Natural killer cell (primary cell): ENCODE measurements at regions not wholly inside any gene's neighbourhood (a gene's known extent, or its start where the extent isn't known, plus 50 kb on each side); places are given as distances from the start of the nearest gene placed in this dataset.

Source experiments
- ATAC-seq, 3 donors: fragments of 150-1000 bp in 2 of 3; fragments of 200-7000 bp in 1 of 3; cut with Tn5 transposase; 1 replicate in 1 of 3; 2 replicates in 2 of 3; pipeline ENCODE4 v1.10.0; 2021; ENCODE audit warnings: mild to moderate bottlenecking in 2 of 3, moderate library complexity in 2 of 3
- DNase-seq, 2 donors: peaks; one replicate each; pipeline versions ENCODE4 v3.0.0 to v3.0.0-alpha.2; 2013 to 2021; ENCODE audit warnings: mixed read lengths in 1 of 2
- H3K27ac ChIP-seq: one replicate; pipeline ENCODE4 v1.5.1; 2013; ENCODE audit warnings: mild to moderate bottlenecking, low read length
- H3K27me3 ChIP-seq: one replicate; pipeline ENCODE4 v1.6.1; 2013; ENCODE audit warnings: low read length; ENCODE audit not compliant: control insufficient read depth, insufficient read depth
- H3K36me3 ChIP-seq: one replicate; pipeline ENCODE4 v1.6.1; 2013; ENCODE audit warnings: low read length; ENCODE audit not compliant: control insufficient read depth, insufficient read depth
- H3K4me1 ChIP-seq: one replicate; pipeline ENCODE4 v1.6.1; 2013; ENCODE audit warnings: low read length; ENCODE audit not compliant: control insufficient read depth, insufficient read depth
- H3K4me3 ChIP-seq: one replicate; pipeline ENCODE4 v1.5.1; 2013; ENCODE audit warnings: low read length
- H3K9me3 ChIP-seq: one replicate; pipeline ENCODE4 v1.6.1; 2013; ENCODE audit warnings: low read length; ENCODE audit not compliant: control insufficient read depth, insufficient read depth
- H3K27ac Mint-ChIP-seq, 2 donors: one replicate each; pipeline ENCODE4 v1.8.0; 2022; ENCODE audit warnings: mild to moderate bottlenecking in 2 of 2, mixed read lengths in 2 of 2, moderate library complexity in 1 of 2
- H3K27me3 Mint-ChIP-seq, 2 donors: one replicate each; pipeline ENCODE4 v1.8.0; 2022; ENCODE audit warnings: low read depth in 2 of 2, mixed read lengths in 2 of 2
- H3K36me3 Mint-ChIP-seq: one replicate; pipeline ENCODE4 v1.8.0; 2022; ENCODE audit warnings: mixed read lengths
- H3K4me1 Mint-ChIP-seq, 2 donors: one replicate each; pipeline ENCODE4 v1.8.0; 2022; ENCODE audit warnings: mixed read lengths in 2 of 2
- H3K4me3 Mint-ChIP-seq: one replicate; pipeline ENCODE4 v1.8.0; 2022; ENCODE audit warnings: mild to moderate bottlenecking, moderate library complexity, mixed read lengths
- H3K9me3 Mint-ChIP-seq, 2 donors: one replicate each; pipeline ENCODE4 v1.8.0; 2022; ENCODE audit warnings: mixed read lengths in 2 of 2
- CTCF ChIP-seq: fragments of 200-600 bp; IDR thresholded peaks from one replicate; pipeline ENCODE4 v1.8.0; 2022; ENCODE audit warnings: antibody characterized with exemption
- WGBS: methylation state at CpG from one replicate; pipeline ENCODE4 v1.1.7; 2013; ENCODE audit warnings: missing lambda C conversion rate; ENCODE audit not compliant: insufficient coverage; 5-methylcytosine and 5-hydroxymethylcytosine counted together
- intact Hi-C: fragments of 100-400 bp; cut with micrococcal nuclease; formaldehyde crosslinking; loops from one replicate; pipeline ENCODE4 v1.14.2; 2022

DNA sequence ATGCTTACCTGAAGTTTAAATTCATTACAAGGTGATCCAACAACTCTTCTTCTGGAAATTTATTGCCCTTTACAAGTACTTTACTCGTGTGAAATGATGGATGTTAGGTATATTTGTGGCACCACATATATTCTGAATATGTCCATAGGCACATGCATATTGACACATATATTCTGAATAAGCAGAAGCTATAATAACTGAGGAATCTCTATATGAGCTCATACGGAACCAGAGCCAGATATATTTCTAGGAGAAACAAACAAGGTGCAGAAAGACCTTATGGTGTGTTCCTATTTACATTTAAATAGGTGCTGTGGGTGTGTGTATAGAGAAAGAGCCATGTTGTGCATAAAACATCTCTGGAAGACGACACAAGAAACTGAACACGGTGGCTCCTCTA lies 456.1 kb upstream of the NPVF start:
- no peak for TF ChIP-seq CTCF
- Histone ChIP-seq H3K36me3 (no peaks in the 10 kb centered on the region), H3K27me3 (no peaks in the 10 kb centered on the region), H3K9me3 (no peaks in the 10 kb centered on the region), H3K4me3 (no peak overlapping the region), H3K4me1 (no peaks in the 10 kb centered on the region), H3K27ac (no peak overlapping the region)
- Mint-ChIP-seq H3K36me3 (no peaks in the 10 kb centered on the region), H3K9me3 (no peaks in the 10 kb centered on the region), H3K27me3 (peaks cover 2 to 10% of the 10 kb centered on the region in 2 donors), H3K27ac (no peak overlapping the region), H3K4me3 (no peak overlapping the region), H3K4me1 (no peaks in the 10 kb centered on the region)
- DNase-seq (no peak), ATAC-seq (no peak)
- WGBS, result 83% methylated on average over 3 of the region's 4 CpGs
- intact Hi-C loops, result no loop called here

DNA sequence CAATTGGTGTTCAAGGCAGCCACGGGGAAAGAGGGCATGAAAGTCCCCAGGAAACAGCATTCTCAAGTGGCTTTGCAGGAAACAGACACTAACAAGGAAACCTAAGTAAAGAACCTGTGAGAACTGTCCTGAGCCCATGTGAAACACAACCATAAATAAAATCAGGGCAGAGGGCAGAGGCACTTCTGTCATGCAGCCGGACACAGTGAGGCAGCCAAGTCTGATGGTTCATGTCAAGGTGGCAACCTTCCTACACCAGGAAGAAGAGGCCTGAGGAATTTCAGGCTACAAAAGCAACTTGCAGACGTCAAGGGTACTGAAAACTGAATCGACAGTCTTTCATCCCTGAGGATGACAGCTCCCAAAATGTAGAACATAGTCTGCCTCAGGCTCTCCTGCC lies 458.2 kb upstream of the NPVF start:
- Mint-ChIP-seq H3K4me3 (no peak overlapping the region), H3K36me3 (no peaks in the 10 kb centered on the region), H3K4me1 (no peaks in the 10 kb centered on the region), H3K27ac (no peak overlapping the region), H3K9me3 (no peaks in the 10 kb centered on the region), H3K27me3 (peaks cover 2 to 10% of the 10 kb centered on the region in 2 donors)
- Histone ChIP-seq H3K4me1 (no peaks in the 10 kb centered on the region), H3K36me3 (no peaks in the 10 kb centered on the region), H3K27ac (no peak overlapping the region), H3K9me3 (no peaks in the 10 kb centered on the region), H3K27me3 (no peaks in the 10 kb centered on the region), H3K4me3 (no peak overlapping the region)
- no peak for DNase-seq
- intact Hi-C loops, result no loop called here
- no peak for TF ChIP-seq CTCF
- 66% methylated on average over 4 of the region's 4 CpGs for WGBS
- no peak for ATAC-seq

GRCh38 chr7:25694211-25694610 lies 457.8 kb upstream of the NFE2L3 start:
- no peaks in the 10 kb centered on the region for H3K36me3 Mint-ChIP-seq
- no peak overlapping the region for H3K27ac ChIP-seq
- no peaks in the 10 kb centered on the region for H3K9me3 ChIP-seq
- no peak overlapping the region for H3K4me3 ChIP-seq
- TF ChIP-seq CTCF, result no peak
- H3K4me3 Mint-ChIP-seq, result no peak overlapping the region
- no peak overlapping the region for H3K27ac Mint-ChIP-seq
- ATAC-seq (no peak), DNase-seq (no peak)
- no peaks in the 10 kb centered on the region for H3K4me1 ChIP-seq
- H3K9me3 Mint-ChIP-seq, result no peaks in the 10 kb centered on the region
- no peaks in the 10 kb centered on the region for H3K27me3 ChIP-seq
- WGBS, result 50% methylated on average over 2 of the region's 2 CpGs
- H3K36me3 ChIP-seq, result no peaks in the 10 kb centered on the region
- peaks cover 0 to 2% of the 10 kb centered on the region in 2 donors for H3K27me3 Mint-ChIP-seq
- intact Hi-C loops, result no loop called here
- H3K4me1 Mint-ChIP-seq, result no peaks in the 10 kb centered on the region

DNA sequence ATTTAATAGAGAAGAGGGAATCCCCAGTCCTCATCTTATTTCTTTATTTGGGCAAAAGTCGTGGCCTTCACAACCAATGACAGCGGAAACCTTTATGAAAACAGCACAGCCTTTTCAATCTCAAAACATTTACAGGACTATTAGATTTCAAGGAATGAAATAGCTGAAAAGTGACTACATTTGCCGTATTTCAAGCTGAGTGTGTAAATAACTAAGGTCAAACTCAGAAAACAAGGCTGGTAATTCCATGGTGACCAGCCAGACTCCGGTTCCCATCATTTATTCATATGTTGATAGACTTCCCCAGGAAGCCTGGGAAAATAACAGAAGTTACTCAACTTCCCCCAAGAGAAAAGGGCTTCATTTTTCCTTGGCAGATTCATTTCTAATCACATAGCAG lies 457.3 kb upstream of the NFE2L3 start:
- no peaks in the 10 kb centered on the region for H3K27me3 ChIP-seq
- no peak for DNase-seq
- no peaks in the 10 kb centered on the region for H3K4me1 ChIP-seq
- no peak overlapping the region for H3K4me3 ChIP-seq
- 58% methylated on average over 2 of the region's 4 CpGs for WGBS
- Mint-ChIP-seq H3K27me3 (peaks cover 0 to 2% of the 10 kb centered on the region in 2 donors), H3K9me3 (no peaks in the 10 kb centered on the region), H3K4me3 (no peak overlapping the region), H3K4me1 (no peaks in the 10 kb centered on the region), H3K27ac (no peak overlapping the region), H3K36me3 (no peaks in the 10 kb centered on the region)
- no peaks in the 10 kb centered on the region for H3K36me3 ChIP-seq
- ATAC-seq, result no peak
- H3K27ac ChIP-seq, result no peak overlapping the region
- H3K9me3 ChIP-seq, result no peaks in the 10 kb centered on the region
- no peak for TF ChIP-seq CTCF
- intact Hi-C loops, result no loop called here
